SK-N-SH (cell line): ENCODE measurements at regions not wholly inside any gene's neighbourhood (a gene's known extent, or its start where the extent isn't known, plus 50 kb on each side); places are given as distances from the start of the nearest gene placed in this dataset.

Experiments used
- CTCF ChIP-seq: fragments of 200-600 bp; sonication (generic); IDR thresholded peaks from 2 replicates; pipeline ENCODE4 v1.6.1; 2017; ENCODE audit warnings: antibody characterized with exemption, mild to moderate bottlenecking, moderate library complexity
- FOXM1 ChIP-seq: IDR thresholded peaks from 2 replicates; pipeline ENCODE4 v1.4.0; 2012; ENCODE audit warnings: low read depth, mild to moderate bottlenecking
- MAX ChIP-seq: IDR thresholded peaks from 2 replicates; pipeline ENCODE4 v1.4.0; 2012; ENCODE audit warnings: low read depth
- MXI1 ChIP-seq: IDR thresholded peaks from 2 replicates; pipeline ENCODE4 v1.6.1; 2012; ENCODE audit warnings: mild to moderate bottlenecking, low read depth, low read length, improper control_type of control experiment
- NFIC ChIP-seq: IDR thresholded peaks from 2 replicates; pipeline ENCODE4 v1.4.0; 2012; ENCODE audit warnings: borderline replicate concordance
- RAD21 ChIP-seq: IDR thresholded peaks from 2 replicates; pipeline ENCODE4 v1.6.1; 2012; ENCODE audit warnings: mild to moderate bottlenecking, low read length
- RCOR1 ChIP-seq: fragments of 150-350 bp; IDR thresholded peaks from 2 replicates; pipeline ENCODE4 v1.6.1; 2017; ENCODE audit warnings: antibody characterized with exemption, low read length
- SMC3 ChIP-seq: IDR thresholded peaks from 2 replicates; pipeline ENCODE4 v1.6.1; 2012; ENCODE audit warnings: low read depth, low read length, improper control_type of control experiment
- TAF1 ChIP-seq: IDR thresholded peaks from 2 replicates; pipeline ENCODE4 v1.6.1; 2012; ENCODE audit warnings: low read depth, mild to moderate bottlenecking, low read length, moderate library complexity, borderline replicate concordance

- TF ChIP-seq CTCF: no peak
- no peak for TF ChIP-seq NFIC
- TF ChIP-seq SMC3: no peak
- no peak for TF ChIP-seq FOXM1
- no peak for TF ChIP-seq RCOR1
- TF ChIP-seq TAF1: no peak
- no peak for TF ChIP-seq RAD21
- no peak for TF ChIP-seq MAX
- no peak for TF ChIP-seq MXI1
Measured at GRCh38 chr16:56094231-56094630, 97.1 kb upstream of the GNAO1 start.
